Esophagus squamous epithelium (tissue), 4 donors: ENCODE measurements at regions not wholly inside any gene's neighbourhood (a gene's known extent, or its start where the extent isn't known, plus 50 kb on each side); places are given as distances from the start of the nearest gene placed in this dataset.

ENCODE experiments used
- POLR2A ChIP-seq, 4 donors: fragments of 450-650 bp; IDR thresholded peaks; one replicate each; pipeline ENCODE4 v1.6.1; 2017; ENCODE audit warnings: antibody characterized with exemption in 4 of 4, mild to moderate bottlenecking in 4 of 4, moderate library complexity in 3 of 4
- TF ChIP-seq, protein P1 (sequence below), 6 experiments: fragments of 450-650 bp in 4 of 6; fragments of 200-600 bp in 2 of 6; sonication (generic) in 2 of 6; IDR thresholded peaks; one replicate each; pipeline ENCODE4 v1.5.1; 2016 to 2019; ENCODE audit warnings: antibody characterized with exemption in 6 of 6, mild to moderate bottlenecking in 4 of 6, moderate library complexity in 4 of 6

DNA sequence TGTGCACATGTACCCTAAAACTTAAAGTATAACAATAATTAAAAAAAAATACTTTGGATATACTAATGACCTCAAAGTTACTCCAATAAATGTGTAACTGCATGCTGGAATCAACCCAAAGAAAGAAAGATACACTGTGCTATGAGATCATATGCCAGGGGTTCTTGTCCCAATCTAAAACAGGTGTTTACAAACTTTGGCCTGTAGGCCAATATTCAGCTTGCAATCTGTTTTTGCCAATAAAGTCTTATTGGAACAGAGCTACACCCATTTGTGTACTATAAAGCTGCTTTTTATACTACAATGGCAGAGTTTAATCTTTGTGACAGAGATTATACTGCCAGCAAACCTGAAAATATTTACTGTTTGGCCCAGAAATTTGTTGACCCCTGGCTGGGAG, 138.8 kb upstream of the AFF2 start:
- TF ChIP-seq, protein P1, sequence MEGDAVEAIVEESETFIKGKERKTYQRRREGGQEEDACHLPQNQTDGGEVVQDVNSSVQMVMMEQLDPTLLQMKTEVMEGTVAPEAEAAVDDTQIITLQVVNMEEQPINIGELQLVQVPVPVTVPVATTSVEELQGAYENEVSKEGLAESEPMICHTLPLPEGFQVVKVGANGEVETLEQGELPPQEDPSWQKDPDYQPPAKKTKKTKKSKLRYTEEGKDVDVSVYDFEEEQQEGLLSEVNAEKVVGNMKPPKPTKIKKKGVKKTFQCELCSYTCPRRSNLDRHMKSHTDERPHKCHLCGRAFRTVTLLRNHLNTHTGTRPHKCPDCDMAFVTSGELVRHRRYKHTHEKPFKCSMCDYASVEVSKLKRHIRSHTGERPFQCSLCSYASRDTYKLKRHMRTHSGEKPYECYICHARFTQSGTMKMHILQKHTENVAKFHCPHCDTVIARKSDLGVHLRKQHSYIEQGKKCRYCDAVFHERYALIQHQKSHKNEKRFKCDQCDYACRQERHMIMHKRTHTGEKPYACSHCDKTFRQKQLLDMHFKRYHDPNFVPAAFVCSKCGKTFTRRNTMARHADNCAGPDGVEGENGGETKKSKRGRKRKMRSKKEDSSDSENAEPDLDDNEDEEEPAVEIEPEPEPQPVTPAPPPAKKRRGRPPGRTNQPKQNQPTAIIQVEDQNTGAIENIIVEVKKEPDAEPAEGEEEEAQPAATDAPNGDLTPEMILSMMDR (IDR thresholded peaks at IDR 0.05) = no peak
- TF ChIP-seq POLR2A (IDR thresholded peaks at IDR 0.05) = no peak
